H1 (cell line): ENCODE measurements at regions not wholly inside any gene's neighbourhood (a gene's known extent, or its start where the extent isn't known, plus 50 kb on each side); places are given as distances from the start of the nearest gene placed in this dataset.

Source experiments
- CTCF ChIA-PET: fragments of 300-600 bp; sonication (Branson Sonifier 250); formaldehyde crosslinking; loops from one replicate; lab custom pipeline; 2021; ENCODE audit not compliant: partially characterized antibody; lab: Charles Lee
- POLR2A ChIA-PET: fragments of 300-600 bp; sonication (Branson Sonifier 250); formaldehyde crosslinking; loops from one replicate; lab custom pipeline; 2021; ENCODE audit warnings: inconsistent platforms; ENCODE audit not compliant: partially characterized antibody; lab: Charles Lee
- DNase-seq, 2 experiments: peaks; one replicate each; pipeline versions ENCODE4 v3.0.0 to v3.0.0-alpha.2; 2010 to 2022; ENCODE audit warnings: low spot score in 2 of 2, low read depth in 1 of 2, mixed read lengths in 1 of 2
- FAIRE-seq: peaks from 2 replicates; lab custom pipeline; 2011; peaks lifted over from hg19 to GRCh38; lab: Jason Lieb, UNC
- H2AFZ ChIP-seq: 2 replicates; pipeline ENCODE4 v1.8.1; 2012; ENCODE audit warnings: low read length, inconsistent platforms
- H2AK5ac ChIP-seq: 2 replicates; pipeline ENCODE4 v1.6.1; 2013; ENCODE audit warnings: low read depth, low read length
- H2BK120ac ChIP-seq: replicated peaks from 2 replicates; pipeline ENCODE3; 2013; ENCODE audit warnings: low read depth, low read length, inconsistent platforms
- H2BK12ac ChIP-seq: 2 replicates; pipeline ENCODE4 v1.6.1; 2013; ENCODE audit warnings: low read depth, low read length
- H2BK15ac ChIP-seq: 2 replicates; pipeline ENCODE4 v1.6.1; 2013; ENCODE audit warnings: low read length
- H2BK20ac ChIP-seq: 2 replicates; pipeline ENCODE4 v1.6.1; 2013; ENCODE audit warnings: low read length
- H2BK5ac ChIP-seq: 2 replicates; pipeline ENCODE4 v1.6.1; 2013; ENCODE audit warnings: low read depth, low read length
- H3K14ac ChIP-seq: 2 replicates; pipeline ENCODE4 v1.6.1; 2013; ENCODE audit warnings: inconsistent platforms; ENCODE audit not compliant: insufficient read length
- H3K18ac ChIP-seq: 2 replicates; pipeline ENCODE4 v1.6.1; 2013; ENCODE audit warnings: low read length; ENCODE audit errors: extremely low read depth
- H3K23ac ChIP-seq: 2 replicates; pipeline ENCODE4 v1.6.1; 2013; ENCODE audit warnings: inconsistent platforms; ENCODE audit not compliant: insufficient read length
- H3K23me2 ChIP-seq: 2 replicates; pipeline ENCODE4 v1.6.1; 2013; ENCODE audit warnings: low read depth, low read length
- H3K27ac ChIP-seq: 2 replicates; pipeline ENCODE4 v1.6.1; 2011; ENCODE audit warnings: low read depth, low read length, inconsistent platforms
- H3K27me3 ChIP-seq, 4 experiments: replicated peaks in 1 of 4; 1 replicate in 1 of 4; 2 replicates in 3 of 4; pipeline versions ENCODE4 v1.6.1 to v1.8.1; 2011 to 2013; ENCODE audit warnings: low read length in 3 of 4, mild to moderate bottlenecking in 3 of 4, inconsistent platforms in 2 of 4, mixed read lengths in 2 of 4, moderate library complexity in 1 of 4; ENCODE audit not compliant: control insufficient read depth in 3 of 4, insufficient read depth in 3 of 4; ENCODE audit errors: extremely low read depth in 1 of 4
- H3K36me3 ChIP-seq, 4 experiments: 2 replicates each; pipeline versions ENCODE4 v1.6.1 to v1.8.1; 2011 to 2013; ENCODE audit warnings: mild to moderate bottlenecking in 4 of 4, low read length in 3 of 4, moderate library complexity in 2 of 4, control low read depth in 1 of 4, inconsistent platforms in 1 of 4; ENCODE audit not compliant: insufficient read depth in 4 of 4, control insufficient read depth in 2 of 4
- H3K4ac ChIP-seq: replicated peaks from 2 replicates; pipeline ENCODE3; 2013; ENCODE audit warnings: low read length, low read depth, mixed read lengths, inconsistent platforms; ENCODE audit not compliant: insufficient read length
- H3K4me1 ChIP-seq, 4 experiments: replicated peaks in 1 of 4; 1 replicate in 1 of 4; 2 replicates in 3 of 4; pipeline versions ENCODE4 v1.6.1 to v1.8.1; 2011 to 2013; ENCODE audit warnings: low read length in 3 of 4, inconsistent platforms in 2 of 4, mixed read lengths in 1 of 4; ENCODE audit not compliant: insufficient read depth in 4 of 4, control insufficient read depth in 3 of 4
- H3K4me2 ChIP-seq, 2 experiments: 2 replicates each; pipeline versions ENCODE4 v1.6.1 to v1.8.1; 2011 to 2013; ENCODE audit warnings: low read depth in 2 of 2, low read length in 2 of 2, control low read depth in 1 of 2, inconsistent platforms in 1 of 2, mild to moderate bottlenecking in 1 of 2; ENCODE audit not compliant: insufficient read depth in 1 of 2
- H3K4me3 ChIP-seq, 4 experiments: fragments of 200-600, 300-600 bp in 1 of 4; sonication (generic), shearing (Covaris generic), sonication (Bioruptor Twin) in 1 of 4; 2 replicates each; pipeline versions ENCODE4 v1.5.1 to v1.8.1; 2011 to 2016; ENCODE audit warnings: low read length in 4 of 4, low read depth in 3 of 4, control low read depth in 2 of 4, inconsistent platforms in 2 of 4, mild to moderate bottlenecking in 2 of 4, mixed read lengths in 1 of 4, moderate library complexity in 1 of 4; ENCODE audit not compliant: insufficient read depth in 2 of 4; ENCODE audit errors: extremely low read depth in 1 of 4
- H3K56ac ChIP-seq: replicated peaks from 2 replicates; pipeline ENCODE3; 2013; ENCODE audit warnings: low read depth, mild to moderate bottlenecking, mixed read lengths, low read length, inconsistent platforms; ENCODE audit not compliant: insufficient read length
- H3K79me1 ChIP-seq: 2 replicates; pipeline ENCODE4 v1.6.1; 2013; ENCODE audit warnings: low read depth, low read length, control low read depth
- H3K79me2 ChIP-seq, 2 experiments: 2 replicates each; pipeline versions ENCODE4 v1.6.1 to v1.8.1; 2012 to 2013; ENCODE audit warnings: low read length in 2 of 2, mild to moderate bottlenecking in 2 of 2, inconsistent platforms in 1 of 2; ENCODE audit not compliant: insufficient read depth in 2 of 2, control insufficient read depth in 1 of 2
- H3K9ac ChIP-seq, 4 experiments: replicated peaks in 1 of 4; 1 replicate in 1 of 4; 2 replicates in 3 of 4; pipeline versions ENCODE4 v1.6.1 to v1.8.1; 2011 to 2013; ENCODE audit warnings: low read depth in 3 of 4, low read length in 3 of 4, control low read depth in 2 of 4, mild to moderate bottlenecking in 2 of 4, moderate library complexity in 2 of 4, inconsistent platforms in 1 of 4; ENCODE audit errors: extremely low read depth in 1 of 4
- H3K9me3 ChIP-seq, 2 experiments: 2 replicates each; pipeline versions ENCODE4 v1.6.1 to v1.8.1; 2012 to 2013; ENCODE audit warnings: mild to moderate bottlenecking in 2 of 2, moderate library complexity in 2 of 2, control low read depth in 1 of 2, inconsistent platforms in 1 of 2, low read depth in 1 of 2, low read length in 1 of 2, mixed read lengths in 1 of 2; ENCODE audit not compliant: insufficient read depth in 2 of 2
- H4K20me1 ChIP-seq, 2 experiments: replicated peaks in 1 of 2; 2 replicates each; pipeline versions ENCODE3 to v1.8.1; 2011 to 2013; ENCODE audit warnings: inconsistent platforms in 2 of 2, low read length in 2 of 2, mild to moderate bottlenecking in 1 of 2; ENCODE audit not compliant: insufficient read depth in 2 of 2, control insufficient read depth in 1 of 2
- H4K5ac ChIP-seq: 2 replicates; pipeline ENCODE4 v1.6.1; 2013; ENCODE audit warnings: low read length, low read depth, mixed read lengths, inconsistent platforms; ENCODE audit not compliant: insufficient read length
- H4K8ac ChIP-seq: 2 replicates; pipeline ENCODE4 v1.8.0; 2013; ENCODE audit warnings: mild to moderate bottlenecking, moderate library complexity, low read length, inconsistent platforms; ENCODE audit not compliant: insufficient read depth; ENCODE audit errors: extremely low read depth
- H4K91ac ChIP-seq: replicated peaks from 2 replicates; pipeline ENCODE3; 2013; ENCODE audit warnings: low read length, mixed read lengths, inconsistent platforms; ENCODE audit not compliant: insufficient read length
- CHD2 ChIP-seq: IDR thresholded peaks from 2 replicates; pipeline ENCODE4 v1.6.1; 2012; ENCODE audit warnings: low read length, improper control_type of control experiment
- EP300 ChIP-seq, 2 experiments: IDR thresholded peaks; 1 replicate in 1 of 2; 2 replicates in 1 of 2; pipeline ENCODE4 v1.6.1; 2011 to 2012; ENCODE audit warnings: low read depth in 2 of 2, low read length in 2 of 2, mild to moderate bottlenecking in 2 of 2, borderline replicate concordance in 1 of 2, inconsistent platforms in 1 of 2, moderate library complexity in 1 of 2
- MAFK ChIP-seq: IDR thresholded peaks from 2 replicates; pipeline ENCODE4 v1.6.1; 2012; ENCODE audit warnings: low read depth, mild to moderate bottlenecking, improper control_type of control experiment, low read length
- NRF1 ChIP-seq: IDR thresholded peaks from 2 replicates; pipeline ENCODE4 v1.6.1; 2011; ENCODE audit warnings: mild to moderate bottlenecking, low read depth, low read length, improper control_type of control experiment
- SAP30 ChIP-seq: fragments of 300-600 bp; sonication (generic); IDR thresholded peaks from 2 replicates; pipeline ENCODE4 v1.7.1; 2012; ENCODE audit warnings: low read length, moderate library complexity, mild to moderate bottlenecking, inconsistent platforms; ENCODE audit not compliant: insufficient read depth, insufficient replicate concordance
- SIRT6 ChIP-seq: IDR thresholded peaks from one replicate; pipeline ENCODE4 v1.7.1; 2012; ENCODE audit warnings: low read length, inconsistent platforms
- SP1 ChIP-seq: IDR thresholded peaks from 2 replicates; pipeline ENCODE4 v1.6.1; 2011; ENCODE audit warnings: low read depth, low read length
- SRF ChIP-seq: IDR thresholded peaks from 2 replicates; pipeline ENCODE4 v1.6.1; 2011; ENCODE audit warnings: mild to moderate bottlenecking, low read depth, low read length, moderate library complexity
- YY1 ChIP-seq: IDR thresholded peaks from 2 replicates; pipeline ENCODE4 v1.6.1; 2011; ENCODE audit warnings: low read depth, mild to moderate bottlenecking, low read length
- WGBS, 2 experiments: shearing (Covaris generic) in 1 of 2; methylation state at CpG; one replicate each; pipeline versions ENCODE4 v1.1.6 to v1.1.7; 2013 to 2015; ENCODE audit warnings: low lambda C conversion rate in 2 of 2, mixed read lengths in 2 of 2, inconsistent platforms in 1 of 2, low coverage in 1 of 2, missing lambda C conversion rate in 1 of 2; ENCODE audit not compliant: insufficient replicate concordance in 2 of 2, insufficient coverage in 1 of 2, insufficient read length in 1 of 2; ENCODE audit errors: extremely low coverage in 1 of 2, missing lambda C conversion rate in 1 of 2; 5-methylcytosine and 5-hydroxymethylcytosine counted together

DNA sequence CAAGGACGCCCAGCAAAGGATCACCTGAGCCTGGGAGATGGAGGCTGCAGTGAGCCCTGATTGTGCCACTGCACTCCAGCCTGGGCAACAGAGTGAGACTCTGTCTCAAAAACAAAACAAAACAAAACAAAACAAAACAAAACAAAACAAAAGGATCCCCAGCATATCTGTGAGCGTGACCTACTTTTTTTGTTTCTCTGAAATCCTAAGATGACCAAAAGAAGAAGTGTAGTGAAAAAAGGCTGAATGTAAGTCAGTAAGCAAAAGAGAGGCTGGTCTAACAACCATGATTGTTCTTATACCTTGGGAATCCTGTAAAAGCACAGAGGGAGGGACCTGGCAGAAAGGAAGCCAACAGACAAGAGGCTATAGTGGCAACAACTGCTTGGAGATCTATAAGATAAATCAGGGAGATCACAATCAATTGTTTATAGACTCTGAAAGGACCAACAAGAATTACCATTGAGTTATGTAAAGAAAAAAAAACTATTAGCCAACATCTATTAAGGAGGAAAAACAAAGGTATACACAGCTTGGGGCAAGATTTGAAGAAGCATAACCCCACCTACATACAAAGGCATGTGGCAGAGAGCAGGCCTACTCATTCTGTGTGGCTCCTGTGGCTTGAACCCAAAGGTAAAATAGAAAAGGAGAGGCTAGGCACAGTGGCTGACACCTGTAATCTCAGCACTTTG lies 255.2 kb upstream of the KLF14 start:
- no peak overlapping the region for H4K91ac ChIP-seq
- no peak overlapping the region for H2BK5ac ChIP-seq
- no peak overlapping the region for H2AFZ ChIP-seq
- CTCF ChIA-PET: interaction anchor here (1.0 to 5.3 kb wide), 11 partner anchors 7 to 114 kb away, joined by 3 to 21 read pairs (median 4); no protein-coding TSS in a partner anchor
- H3K79me1 ChIP-seq: no peaks in the 10 kb centered on the region; the same call in 1 of the 2 replicates
- DNase-seq (no peak), FAIRE-seq (no peak)
- H3K56ac ChIP-seq: no peak overlapping the region
- H4K8ac ChIP-seq: no peak overlapping the region
- H4K20me1 ChIP-seq: peaks cover 0 to 2% of the 10 kb centered on the region in 2 experiments
- no peaks in the 10 kb centered on the region for H3K79me2 ChIP-seq
- no peak overlapping the region for H3K14ac ChIP-seq
- peaks cover 0 to 5% (median 0%) of the 10 kb centered on the region in 4 experiments; a peak in 1 of 7 replicates for H3K4me1 ChIP-seq
- H2BK20ac ChIP-seq: no peak overlapping the region
- no peaks in the 10 kb centered on the region for H3K9me3 ChIP-seq
- 89% methylated on average over 2 of the region's 2 CpGs; no CpG with 5 or more reads in 1 of the 2 experiments for WGBS, 2 experiments
- no peak overlapping the region for H2AK5ac ChIP-seq
- no peak overlapping the region for H3K4ac ChIP-seq
- H3K4me2 ChIP-seq: no peak overlapping the region
- H3K18ac ChIP-seq: no peak overlapping the region
- POLR2A ChIA-PET: interaction anchor here (0.7 kb wide), 1 partner anchor 79 kb away, joined by 3 read pairs; no protein-coding TSS in a partner anchor
- no peaks in the 10 kb centered on the region for H3K36me3 ChIP-seq
- H3K23ac ChIP-seq: no peak overlapping the region
- no peaks in the 10 kb centered on the region for H3K23me2 ChIP-seq
- no peak overlapping the region for H2BK12ac ChIP-seq
- no peak overlapping the region for H2BK120ac ChIP-seq
- no peak overlapping the region for H2BK15ac ChIP-seq
- no peak overlapping the region for H3K9ac ChIP-seq
- no peaks in the 10 kb centered on the region for H3K27me3 ChIP-seq
- no peak overlapping the region for H4K5ac ChIP-seq
- TF ChIP-seq NRF1 (no peak), SIRT6 (no peak), SRF (no peak), SP1 (no peak), CHD2 (no peak), EP300 (IDR thresholded peaks at IDR 0.05; ENCODE audit: borderline replicate concordance in 1 of 2, low read depth in 2 of 2, low read length in 2 of 2) (no peak), SAP30 (no peak), YY1 (no peak), MAFK (no peak)
- H3K4me3 ChIP-seq: no peak overlapping the region
- no peak overlapping the region for H3K27ac ChIP-seq
